B cell (primary cell): ENCODE measurements at regions not wholly inside any gene's neighbourhood (a gene's known extent, or its start where the extent isn't known, plus 50 kb on each side); places are given as distances from the start of the nearest gene placed in this dataset.

Experiments used
- ATAC-seq: fragments of 200-7000 bp; cut with Tn5 transposase; one replicate; pipeline ENCODE4 v1.10.0; 2021; ENCODE audit warnings: low read depth, mild to moderate bottlenecking, moderate number of reproducible peaks, moderate library complexity
- CTCF ChIA-PET: fragments of 350-600 bp; sonication (Branson Sonifier 250); formaldehyde crosslinking; loops from one replicate; lab custom pipeline; 2021; ENCODE audit warnings: antibody characterized with exemption, inconsistent platforms; lab: Charles Lee
- POLR2A ChIA-PET: fragments of 350-600 bp; sonication (Branson Sonifier 250); formaldehyde crosslinking; loops from one replicate; lab custom pipeline; 2021; ENCODE audit warnings: antibody characterized with exemption; lab: Charles Lee
- DNase-seq: peaks from one replicate; pipeline ENCODE4 v3.0.0; 2013
- H2AFZ ChIP-seq: 2 replicates; pipeline ENCODE4 v1.6.1; 2012; ENCODE audit warnings: mild to moderate bottlenecking, low read depth, low read length; ENCODE audit not compliant: insufficient read depth, poor library complexity, severe bottlenecking
- H3K27ac ChIP-seq, 2 donors: 1 replicate in 1 of 2; 2 replicates in 1 of 2; pipeline ENCODE4 v1.5.1; 2012 to 2013; ENCODE audit warnings: low read length in 2 of 2, mild to moderate bottlenecking in 2 of 2, moderate library complexity in 1 of 2
- H3K27me3 ChIP-seq, 4 experiments: fragments of 200-600 bp in 1 of 4; sonication (generic) in 1 of 4; replicated peaks in 1 of 4; 1 replicate in 2 of 4; 2 replicates in 2 of 4; pipeline versions ENCODE4 v1.6.1 to v1.7.0; 2013 to 2016; ENCODE audit warnings: low read length in 3 of 4, mild to moderate bottlenecking in 2 of 4, mixed read lengths in 1 of 4, moderate library complexity in 1 of 4; ENCODE audit not compliant: insufficient read depth in 4 of 4, control insufficient read depth in 3 of 4; ENCODE audit errors: control extremely low read depth in 1 of 4
- H3K36me3 ChIP-seq, 2 experiments: replicated peaks in 1 of 2; 1 replicate in 1 of 2; 2 replicates in 1 of 2; pipeline versions ENCODE4 v1.6.1 to v1.7.1; 2013; ENCODE audit warnings: low read length in 1 of 2; ENCODE audit not compliant: insufficient read depth in 2 of 2, control insufficient read depth in 1 of 2; ENCODE audit errors: control extremely low read depth in 1 of 2, extremely low read depth in 1 of 2
- H3K4me1 ChIP-seq, 2 donors: fragments of 200-600 bp in 1 of 2; sonication (generic) in 1 of 2; 1 replicate in 1 of 2; 2 replicates in 1 of 2; pipeline versions ENCODE4 v1.5.1 to v1.6.1; 2013 to 2017; ENCODE audit warnings: low read length in 2 of 2; ENCODE audit not compliant: control insufficient read depth in 2 of 2, insufficient read depth in 2 of 2
- H3K4me2 ChIP-seq: replicated peaks from 2 replicates; pipeline ENCODE3; 2012; ENCODE audit warnings: mild to moderate bottlenecking, low read depth, low read length; ENCODE audit not compliant: poor library complexity, severe bottlenecking
- H3K4me3 ChIP-seq, 5 experiments: fragments of 200-600 bp in 1 of 5; sonication (generic) in 1 of 5; 1 replicate in 3 of 5; 2 replicates in 2 of 5; pipeline versions ENCODE4 v1.5.1 to v1.7.0; 2011 to 2016; ENCODE audit warnings: low read length in 4 of 5, mild to moderate bottlenecking in 4 of 5, low read depth in 2 of 5, control low read depth in 1 of 5, moderate library complexity in 1 of 5; ENCODE audit not compliant: insufficient read depth in 1 of 5; ENCODE audit errors: control extremely low read depth in 1 of 5, extremely low read depth in 1 of 5
- H3K79me2 ChIP-seq: fragments of 200-600 bp; sonication (generic); one replicate; pipeline ENCODE4 v1.6.0; 2016; ENCODE audit warnings: low read length; ENCODE audit not compliant: control insufficient read depth, insufficient read depth
- H3K9ac ChIP-seq: fragments of 200-600 bp; sonication (generic); 2 replicates; pipeline ENCODE4 v1.6.1; 2017; ENCODE audit warnings: mild to moderate bottlenecking, low read length, moderate library complexity
- H3K9me3 ChIP-seq, 3 donors: one replicate each; pipeline versions ENCODE4 v1.6.1 to v1.7.1; 2013; ENCODE audit warnings: low read length in 2 of 3; ENCODE audit not compliant: control insufficient read depth in 2 of 3, insufficient read depth in 1 of 3; ENCODE audit errors: control extremely low read depth in 1 of 3
- H4K20me1 ChIP-seq: 2 replicates; pipeline ENCODE4 v1.6.0; 2012; ENCODE audit warnings: mild to moderate bottlenecking, low read length; ENCODE audit not compliant: insufficient read depth, control insufficient read depth, poor library complexity, severe bottlenecking
- H3K27ac Mint-ChIP-seq: one replicate; pipeline ENCODE4 v1.8.0; 2021; ENCODE audit warnings: mixed read lengths
- H3K27me3 Mint-ChIP-seq: one replicate; pipeline ENCODE4 v1.8.0; 2021; ENCODE audit warnings: mixed read lengths
- H3K4me1 Mint-ChIP-seq: one replicate; pipeline ENCODE4 v1.8.0; 2021; ENCODE audit warnings: mixed read lengths
- H3K4me3 Mint-ChIP-seq: one replicate; pipeline ENCODE4 v1.8.0; 2021; ENCODE audit warnings: mixed read lengths
- H3K9me3 Mint-ChIP-seq: one replicate; pipeline ENCODE4 v1.8.0; 2022; ENCODE audit warnings: mixed read lengths; ENCODE audit not compliant: insufficient read depth
- EZH2 ChIP-seq: IDR thresholded peaks from 2 replicates; pipeline ENCODE4 v1.6.1; 2012; ENCODE audit warnings: borderline replicate concordance, low read depth, mild to moderate bottlenecking, moderate library complexity, low read length; ENCODE audit not compliant: insufficient read depth, poor library complexity, severe bottlenecking
- WGBS: methylation state at CpG from one replicate; pipeline ENCODE4 v1.1.5; 2013; ENCODE audit warnings: missing lambda C conversion rate; ENCODE audit not compliant: insufficient coverage; 5-methylcytosine and 5-hydroxymethylcytosine counted together
- intact Hi-C: fragments of 100-400 bp; cut with micrococcal nuclease; formaldehyde crosslinking; loops from one replicate; pipeline ENCODE4 v1.10.0; 2022
- TF ChIP-seq, protein P1 (sequence below): fragments of 200-600 bp; IDR thresholded peaks from one replicate; pipeline ENCODE4 v1.8.0; 2022; ENCODE audit warnings: antibody characterized with exemption, mild to moderate bottlenecking

DNA sequence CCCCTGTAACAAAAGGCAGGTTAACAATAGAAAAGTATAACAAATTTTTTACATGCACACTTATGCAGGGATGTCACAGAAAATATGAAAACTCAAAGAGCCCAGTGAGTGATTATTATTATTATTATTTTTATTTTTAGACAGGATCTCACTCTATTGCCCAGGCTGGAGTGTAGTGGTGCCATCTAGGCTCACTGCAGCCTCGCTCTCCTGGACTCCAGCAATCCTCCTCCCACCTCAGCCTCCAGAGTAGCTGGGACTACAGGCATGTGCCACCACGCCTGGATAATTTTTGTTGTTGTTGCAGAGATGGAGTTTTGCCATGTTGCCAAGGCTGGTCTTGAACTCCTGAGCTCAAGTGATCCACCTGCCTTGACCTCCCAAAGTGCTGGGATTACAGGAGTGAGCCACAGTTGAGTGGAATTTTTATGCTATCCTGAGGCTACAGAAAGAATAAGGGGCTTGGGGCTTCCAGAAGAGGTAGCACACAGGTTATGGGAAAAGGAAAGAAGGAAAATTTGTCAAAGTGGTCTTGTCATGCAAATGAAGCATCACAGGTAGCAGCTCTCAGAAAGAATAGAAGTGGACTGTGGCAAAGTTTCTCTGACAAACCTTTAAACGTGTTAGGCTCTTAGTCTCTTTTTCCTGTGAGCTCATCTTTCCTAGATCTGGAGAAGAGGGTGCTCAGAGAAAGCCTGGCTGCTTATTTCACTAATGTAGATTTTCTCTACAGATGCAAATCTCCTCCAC is 87.7 kb upstream of the LSM14A start:
- intact Hi-C loops = no loop called here
- H3K27me3 Mint-ChIP-seq = peaks cover 46% of the 10 kb centered on the region
- DNase-seq = no peak
- H3K4me1 ChIP-seq = no peaks in the 10 kb centered on the region
- no peak overlapping the region for H3K4me2 ChIP-seq
- no peak overlapping the region for H3K4me3 ChIP-seq
- H3K4me1 Mint-ChIP-seq = no peaks in the 10 kb centered on the region
- 83% methylated on average over 1 of the region's 3 CpGs for WGBS
- no peaks in the 10 kb centered on the region for H4K20me1 ChIP-seq
- H3K36me3 ChIP-seq = no peaks in the 10 kb centered on the region
- peaks cover 2% of the 10 kb centered on the region for H3K9me3 Mint-ChIP-seq
- H2AFZ ChIP-seq = no peak overlapping the region
- no peak overlapping the region for H3K27ac Mint-ChIP-seq
- H3K79me2 ChIP-seq = no peaks in the 10 kb centered on the region
- no peak for ATAC-seq
- ChIA-PET POLR2A (no interaction called here), CTCF (interaction anchor here (2.0 kb wide), 1 partner anchor 11 kb away, joined by 10 read pairs; no protein-coding TSS in a partner anchor)
- TF ChIP-seq, protein P1, sequence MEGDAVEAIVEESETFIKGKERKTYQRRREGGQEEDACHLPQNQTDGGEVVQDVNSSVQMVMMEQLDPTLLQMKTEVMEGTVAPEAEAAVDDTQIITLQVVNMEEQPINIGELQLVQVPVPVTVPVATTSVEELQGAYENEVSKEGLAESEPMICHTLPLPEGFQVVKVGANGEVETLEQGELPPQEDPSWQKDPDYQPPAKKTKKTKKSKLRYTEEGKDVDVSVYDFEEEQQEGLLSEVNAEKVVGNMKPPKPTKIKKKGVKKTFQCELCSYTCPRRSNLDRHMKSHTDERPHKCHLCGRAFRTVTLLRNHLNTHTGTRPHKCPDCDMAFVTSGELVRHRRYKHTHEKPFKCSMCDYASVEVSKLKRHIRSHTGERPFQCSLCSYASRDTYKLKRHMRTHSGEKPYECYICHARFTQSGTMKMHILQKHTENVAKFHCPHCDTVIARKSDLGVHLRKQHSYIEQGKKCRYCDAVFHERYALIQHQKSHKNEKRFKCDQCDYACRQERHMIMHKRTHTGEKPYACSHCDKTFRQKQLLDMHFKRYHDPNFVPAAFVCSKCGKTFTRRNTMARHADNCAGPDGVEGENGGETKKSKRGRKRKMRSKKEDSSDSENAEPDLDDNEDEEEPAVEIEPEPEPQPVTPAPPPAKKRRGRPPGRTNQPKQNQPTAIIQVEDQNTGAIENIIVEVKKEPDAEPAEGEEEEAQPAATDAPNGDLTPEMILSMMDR = no peak
- no peak overlapping the region for H3K9ac ChIP-seq
- no peak overlapping the region for H3K27ac ChIP-seq
- peaks cover 0 to 7% (median 2%) of the 10 kb centered on the region in 4 experiments for H3K27me3 ChIP-seq
- no peak overlapping the region for H3K4me3 Mint-ChIP-seq
- peaks cover 0 to 5% (median 0%) of the 10 kb centered on the region in 3 donors for H3K9me3 ChIP-seq

DNA sequence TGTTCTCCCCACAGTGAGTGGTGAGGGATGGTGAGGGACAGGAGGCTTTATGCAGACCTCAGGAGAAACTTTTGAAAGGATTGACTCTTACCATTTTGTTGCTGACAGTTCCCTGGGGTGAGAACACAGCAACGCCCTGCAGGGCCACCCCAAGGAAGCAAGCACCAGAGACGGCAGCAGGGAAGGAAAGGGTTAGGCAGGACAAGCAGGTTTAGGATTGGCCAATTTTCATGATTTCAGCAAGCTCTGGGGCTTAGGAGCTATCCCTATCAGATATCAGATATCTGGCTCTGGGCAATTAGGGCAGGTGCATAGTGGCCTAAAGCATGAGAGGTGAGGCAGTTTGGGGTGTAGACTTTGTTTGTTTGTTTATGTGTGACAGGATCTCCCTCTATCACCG is 87.0 kb upstream of the LSM14A start:
- CTCF ChIA-PET = no interaction called here

More for the DNA sequence above, 87.0 kb upstream of the LSM14A start:
- no peaks in the 10 kb centered on the region for H3K79me2 ChIP-seq
- H3K9ac ChIP-seq = no peak overlapping the region
- no peaks in the 10 kb centered on the region for H3K4me1 ChIP-seq
- Mint-ChIP-seq H3K4me1 (no peaks in the 10 kb centered on the region), H3K9me3 (peaks cover 2% of the 10 kb centered on the region), H3K27me3 (peaks cover 47% of the 10 kb centered on the region), H3K27ac (no peak overlapping the region), H3K4me3 (no peak overlapping the region)
- H3K9me3 ChIP-seq = peaks cover 0 to 5% (median 0%) of the 10 kb centered on the region in 3 donors
- no peak overlapping the region for H3K4me3 ChIP-seq
- 55% methylated on average over 2 of the region's 3 CpGs for WGBS
- no peak overlapping the region for H3K27ac ChIP-seq
- H3K27me3 ChIP-seq = peaks cover 0 to 7% (median 2%) of the 10 kb centered on the region in 4 experiments
- no peak for TF ChIP-seq EZH2
- TF ChIP-seq, protein P1 = no peak
- POLR2A ChIA-PET = no interaction called here
- ATAC-seq = no peak
- H3K4me2 ChIP-seq = no peak overlapping the region
- no peak overlapping the region for H2AFZ ChIP-seq
- intact Hi-C loops = no loop called here
- H3K36me3 ChIP-seq = no peaks in the 10 kb centered on the region
- DNase-seq = no peak
- H4K20me1 ChIP-seq = no peaks in the 10 kb centered on the region
